HG02973 (cell line): ENCODE measurements at regions not wholly inside any gene's neighbourhood (a gene's known extent, or its start where the extent isn't known, plus 50 kb on each side); places are given as distances from the start of the nearest gene placed in this dataset.
"Not testable (repeated sequence)": the region's sequence is repeated elsewhere in the genome, so short reads cannot be mapped to it uniquely, and the experiment has no call there.

Experiments used
- ATAC-seq: cut with Tn5 transposase; IDR thresholded peaks from one replicate; pipeline ENCODE4 v1.9.1; 2021; ENCODE audit warnings: moderate library complexity; ENCODE audit not compliant: unreplicated experiment

DNA sequence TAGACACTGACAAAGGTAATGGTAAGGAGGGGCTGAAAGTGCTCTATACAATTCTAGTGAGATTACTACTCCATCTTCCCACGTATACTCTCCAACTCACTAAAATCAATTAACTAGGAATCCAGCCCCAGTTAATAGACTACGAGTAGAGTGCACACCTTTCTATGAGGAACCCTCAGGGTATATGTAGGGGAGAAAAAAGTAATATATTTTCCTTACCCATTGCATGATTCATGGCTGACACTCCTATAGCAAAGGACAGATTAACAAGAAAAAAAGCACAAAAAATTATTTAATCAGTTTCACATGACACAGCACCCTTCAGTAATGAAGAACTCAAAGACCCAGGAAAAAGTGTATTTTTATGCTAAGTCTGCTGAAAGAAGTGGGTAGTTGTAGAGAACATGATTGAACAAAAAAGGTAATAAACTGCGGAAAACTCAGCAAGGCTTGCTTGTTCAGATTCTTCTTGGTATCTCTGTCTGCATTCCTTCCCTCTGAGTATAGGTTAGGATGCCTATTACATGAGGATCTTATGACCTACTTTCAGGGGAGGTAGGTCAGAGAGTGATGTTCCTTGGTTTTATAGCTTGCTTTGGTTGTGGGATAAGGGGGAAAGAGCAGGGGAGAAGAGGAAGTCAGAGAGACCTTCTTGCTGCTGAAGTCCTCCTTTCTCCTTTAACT is 342.0 kb upstream of the DLGAP1 start:
- no peak for ATAC-seq

DNA sequence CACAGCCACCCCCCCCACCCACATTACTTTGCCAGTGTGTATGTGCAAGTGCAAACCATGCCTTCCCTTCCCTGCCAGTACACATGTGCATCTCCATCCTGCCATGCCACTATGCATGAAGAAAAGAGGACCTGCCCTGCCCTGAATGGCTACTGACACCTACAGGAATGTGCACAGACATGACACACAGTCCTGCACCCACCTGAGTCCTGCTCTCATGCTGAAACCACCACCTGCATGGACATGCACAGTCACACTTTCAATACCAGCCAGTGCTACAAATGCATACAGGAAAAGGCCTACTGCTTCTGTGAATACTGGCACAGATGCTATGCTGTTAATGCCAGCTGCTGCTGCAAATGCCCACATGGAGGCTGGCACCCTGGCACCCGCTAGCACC is 334.4 kb upstream of the DLGAP1 start:
- ATAC-seq = no peak

GRCh38 chr18:4781873-4782272 is 326.8 kb upstream of the DLGAP1 start:
- no peak for ATAC-seq

- ATAC-seq = no peak
Observed at GRCh38 chr18:4765401-4765800, 310.3 kb upstream of the DLGAP1 start.

DNA sequence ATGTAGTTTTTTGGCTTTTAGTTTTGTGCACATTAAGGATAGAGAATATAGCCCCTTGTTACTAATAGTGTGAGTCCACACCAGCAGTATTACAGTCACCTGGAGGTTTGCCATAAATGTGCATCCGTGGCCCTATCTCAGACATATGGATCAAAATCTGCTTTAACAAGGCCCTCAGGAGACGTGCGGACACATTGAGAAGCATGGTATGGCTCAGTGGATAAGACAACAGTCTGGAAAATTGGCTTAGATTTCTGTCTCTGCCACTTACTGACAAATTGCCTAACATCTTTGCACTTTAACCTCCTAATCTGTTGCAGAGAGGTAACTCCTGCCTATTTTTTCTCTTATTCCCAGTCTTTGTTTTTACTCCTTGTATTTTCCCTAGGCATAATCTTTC is 307.2 kb upstream of the DLGAP1 start:
- no peak for ATAC-seq

GRCh38 chr18:4758980-4759379 is 303.9 kb upstream of the DLGAP1 start:
- ATAC-seq = no peak

GRCh38 chr18:4755848-4756247 is 300.7 kb upstream of the DLGAP1 start:
- ATAC-seq = no peak

- ATAC-seq = not testable (repeated sequence)
Observed at GRCh38 chr18:4753151-4753550, 298.0 kb upstream of the DLGAP1 start.

DNA sequence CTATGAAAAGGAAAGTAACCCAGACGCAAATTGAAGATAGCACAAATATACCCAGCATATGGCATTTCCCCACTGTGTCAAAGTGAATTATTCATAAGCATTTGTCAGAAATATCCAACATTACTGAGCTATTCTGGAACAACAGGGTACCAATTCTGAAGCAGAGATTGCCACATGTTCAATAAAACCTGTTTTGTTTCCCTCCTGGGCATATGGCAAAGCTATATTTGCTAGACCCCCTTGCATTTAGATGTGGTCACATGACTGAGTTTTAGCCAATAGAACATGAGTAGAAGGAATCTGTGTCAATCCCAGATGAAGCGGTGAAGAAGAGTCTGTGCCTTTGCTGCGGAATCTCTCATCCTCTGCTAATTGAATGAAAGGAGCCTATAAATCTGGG is 296.4 kb upstream of the DLGAP1 start:
- no peak for ATAC-seq

GRCh38 chr18:4750393-4751346 is 295.6 kb upstream of the DLGAP1 start:
- ATAC-seq = no peak

DNA sequence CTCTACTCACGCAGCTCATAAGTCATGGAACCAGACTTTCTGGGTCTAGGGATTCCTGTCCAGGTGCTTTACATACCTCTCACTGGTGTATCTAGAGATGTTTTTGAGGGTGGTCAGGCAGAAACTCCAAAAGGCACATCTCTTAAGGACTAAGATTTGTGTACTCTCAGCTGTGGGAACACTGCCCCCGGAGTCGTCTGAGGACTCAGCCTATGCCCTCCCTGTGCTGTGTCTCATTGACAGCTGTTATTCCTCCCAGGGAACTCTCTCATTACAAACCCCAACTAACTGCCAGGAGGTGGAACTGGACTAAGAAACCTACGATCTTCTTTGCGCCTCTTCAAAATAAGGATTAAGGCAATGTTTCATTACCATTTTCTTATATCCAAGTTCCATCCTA is 293.9 kb upstream of the DLGAP1 start:
- ATAC-seq = no peak

GRCh38 chr18:4734903-4735302 is 279.8 kb upstream of the DLGAP1 start:
- ATAC-seq = no peak

GRCh38 chr18:4734021-4734420 is 278.9 kb upstream of the DLGAP1 start:
- no peak for ATAC-seq

DNA sequence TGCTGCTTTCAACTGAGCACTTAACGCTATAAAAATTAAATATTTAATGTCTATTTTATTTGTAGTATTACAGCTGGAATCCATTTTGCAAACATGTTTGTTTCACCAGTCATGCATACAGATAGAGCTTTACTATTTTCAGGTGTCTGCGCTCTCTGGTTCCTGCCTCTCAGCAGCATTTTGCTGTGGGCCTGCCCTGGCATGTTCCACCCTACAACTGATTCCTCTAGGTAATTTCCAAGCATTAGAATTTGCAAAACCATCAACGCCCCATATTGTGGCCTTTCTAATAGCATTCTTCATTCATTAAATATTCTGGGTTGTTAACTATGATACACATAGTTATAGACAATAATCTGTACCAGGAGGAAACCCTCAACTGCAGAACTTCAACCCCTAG is 266.4 kb upstream of the DLGAP1 start:
- ATAC-seq = no peak

DNA sequence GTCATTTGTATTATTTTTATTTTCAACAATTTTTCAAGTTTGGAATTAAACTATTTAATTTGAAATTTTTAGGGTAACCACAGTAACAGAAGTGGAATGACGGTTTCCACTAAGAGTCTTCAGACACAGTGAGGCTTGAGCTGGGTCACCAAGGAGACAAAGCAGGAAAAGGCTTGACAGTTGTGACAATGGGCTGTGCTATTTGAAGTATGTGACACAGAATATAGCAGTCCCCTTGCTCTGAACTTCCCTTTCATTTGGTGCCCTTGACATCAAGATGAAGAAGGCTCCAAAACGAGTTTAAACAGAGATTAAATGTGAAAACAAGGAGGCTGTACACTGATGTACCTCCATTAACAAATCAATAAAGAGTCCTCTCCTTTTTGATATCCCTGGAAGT is 265.4 kb upstream of the DLGAP1 start:
- no peak for ATAC-seq

- no peak for ATAC-seq
Observed at GRCh38 chr18:4705894-4706293, 250.8 kb upstream of the DLGAP1 start.

DNA sequence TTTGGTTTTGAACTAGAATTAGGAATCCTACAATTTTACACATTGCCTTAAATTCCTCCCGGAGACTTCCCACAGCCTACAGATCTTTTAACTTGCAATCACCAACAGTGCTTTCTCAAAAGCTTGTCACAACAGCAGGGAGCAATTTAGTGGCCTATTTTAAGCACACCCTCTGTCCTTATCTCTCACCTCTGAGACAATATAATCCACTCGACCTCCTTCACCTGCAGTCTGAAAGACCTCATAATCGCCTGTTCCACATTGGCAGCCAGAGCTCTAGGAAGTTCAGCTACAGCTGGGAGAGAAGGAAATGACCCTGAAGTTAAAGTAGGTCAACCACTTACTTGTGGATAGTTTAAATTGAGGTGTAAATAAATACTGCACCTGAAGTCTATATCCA is 249.7 kb upstream of the DLGAP1 start:
- ATAC-seq = no peak

DNA sequence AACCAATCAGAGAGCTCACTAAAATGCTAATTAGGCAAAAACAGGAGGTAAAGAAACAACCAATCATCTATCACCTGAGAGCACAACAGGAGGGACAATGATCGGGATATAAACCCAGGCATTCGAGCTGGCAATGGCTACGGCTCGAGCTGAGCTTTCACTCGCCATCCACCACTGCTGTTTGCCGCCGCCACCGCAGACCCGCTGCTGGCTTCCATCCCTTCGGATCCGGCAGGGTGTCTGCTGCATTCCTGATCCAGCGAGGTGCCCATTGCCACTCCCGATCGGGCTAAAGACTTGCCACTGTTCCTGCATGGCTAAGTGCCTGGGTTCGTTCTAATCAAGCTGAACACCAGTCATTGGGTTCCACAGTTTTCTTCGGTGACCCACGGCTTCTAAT is 236.7 kb upstream of the DLGAP1 start:
- no peak for ATAC-seq

- not testable (repeated sequence) for ATAC-seq
Observed at GRCh38 chr18:4678685-4679084, 223.6 kb upstream of the DLGAP1 start.

DNA sequence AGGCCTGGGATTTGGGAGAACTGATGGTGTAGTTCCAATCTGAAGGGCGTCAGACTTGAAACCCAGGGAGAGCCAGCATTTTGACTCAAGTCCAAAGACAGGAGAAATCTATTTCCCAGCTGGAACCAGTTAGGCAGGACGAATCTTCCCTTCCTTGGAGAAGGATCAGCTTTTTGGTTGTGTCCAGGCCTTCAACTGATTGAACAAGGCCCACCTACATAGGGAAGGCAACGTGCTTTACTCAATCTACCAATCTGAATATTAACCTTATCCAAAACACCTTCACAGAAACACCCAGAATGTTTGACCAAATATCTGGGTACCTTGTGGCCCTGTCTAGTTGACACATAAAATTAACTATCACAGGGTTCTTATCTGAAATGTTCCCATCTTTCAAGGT is 221.9 kb upstream of the DLGAP1 start:
- no peak for ATAC-seq

DNA sequence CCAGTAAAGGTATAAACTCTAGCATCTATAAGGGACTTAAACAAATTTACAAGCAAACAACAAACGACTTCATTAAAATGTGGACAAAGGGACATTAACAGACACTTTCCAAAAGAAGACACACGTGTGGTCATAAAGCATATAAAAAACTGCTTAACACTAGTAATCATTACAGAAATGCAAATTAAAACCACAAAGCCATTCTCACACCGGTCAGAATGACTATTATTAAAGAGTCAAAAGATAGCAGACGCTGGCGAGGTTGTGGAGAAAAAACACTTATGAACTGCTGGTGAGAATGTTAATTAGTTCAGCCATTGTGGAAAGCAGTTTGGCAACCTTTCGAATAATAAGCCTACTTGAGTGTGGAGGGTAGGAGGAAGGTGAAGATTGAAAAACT is 217.1 kb upstream of the DLGAP1 start:
- ATAC-seq = no peak

DNA sequence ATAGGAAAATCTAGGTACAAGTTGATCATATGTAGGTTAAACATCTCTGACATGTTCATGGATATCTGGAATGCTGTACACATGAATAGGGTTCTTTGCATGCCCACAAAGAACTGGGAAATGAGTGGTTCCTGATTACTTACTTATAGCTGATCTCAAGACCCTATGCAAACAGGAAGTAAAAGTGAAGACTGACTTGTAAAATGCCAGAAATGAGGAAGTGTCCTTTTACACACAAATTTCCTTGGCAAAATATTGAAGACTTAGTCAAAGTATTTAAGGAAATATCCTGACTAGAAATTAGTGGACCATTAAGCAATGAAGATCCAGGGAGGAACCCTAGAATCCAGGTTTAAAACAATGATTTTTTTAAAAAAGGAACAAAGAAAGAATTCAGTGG is 203.7 kb upstream of the DLGAP1 start:
- ATAC-seq = no peak
